ENCODE measurements at regions not wholly inside any gene's neighbourhood (a gene's known extent, or its start where the extent isn't known, plus 50 kb on each side); places are given as distances from the start of the nearest gene placed in this dataset.
"Not testable (repeated sequence)": the region's sequence is repeated elsewhere in the genome, so short reads cannot be mapped to it uniquely, and the experiment has no call there.

DNA sequence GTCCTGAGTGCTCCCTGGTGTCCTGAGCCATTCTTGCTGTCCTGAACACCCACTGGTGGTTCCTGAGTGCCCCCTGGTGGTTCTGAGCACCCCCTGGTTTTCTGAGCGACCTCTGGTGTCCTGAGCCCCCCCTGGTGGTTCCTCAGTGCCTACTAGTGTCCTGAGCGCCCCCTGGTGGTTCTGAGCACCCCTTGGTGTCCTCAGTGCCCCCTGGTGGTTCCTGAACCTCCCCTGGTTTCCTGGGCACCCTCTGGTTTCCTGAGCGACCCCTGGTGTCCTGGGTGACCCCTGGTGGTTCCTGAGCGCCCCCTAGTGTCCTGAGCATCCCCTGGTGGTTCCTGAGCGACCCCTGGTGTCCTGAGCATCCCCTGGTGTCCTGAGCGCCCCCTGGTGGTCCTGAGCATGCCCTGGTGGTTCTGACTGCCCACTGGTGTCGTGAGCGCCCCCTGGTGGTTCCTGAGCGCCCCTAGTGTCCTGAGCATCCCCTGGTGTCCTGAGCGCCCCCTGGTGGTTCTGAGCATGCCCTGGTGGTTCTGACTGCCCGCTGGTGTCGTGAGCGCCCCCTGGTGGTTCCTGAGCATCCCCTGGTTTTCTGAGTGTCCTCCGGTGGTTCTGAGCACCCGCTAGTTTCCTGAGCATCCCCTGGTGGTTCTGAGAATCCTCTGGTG is 473.1 kb downstream of the TMEM121 start:
- Histone ChIP-seq H3K4me3 (ENCODE audit: low read depth, low read length) (no peak overlapping the region), H3K27ac (no peak overlapping the region), H3K9me3 (ENCODE audit: severe bottlenecking) (peaks cover 7% of the 10 kb centered on the region), H3K36me3 (no peaks in the 10 kb centered on the region), H3K27me3 (ENCODE audit: insufficient read depth, low read depth, severe bottlenecking) (peaks cover 4% of the 10 kb centered on the region)
- TF ChIP-seq, protein P1, sequence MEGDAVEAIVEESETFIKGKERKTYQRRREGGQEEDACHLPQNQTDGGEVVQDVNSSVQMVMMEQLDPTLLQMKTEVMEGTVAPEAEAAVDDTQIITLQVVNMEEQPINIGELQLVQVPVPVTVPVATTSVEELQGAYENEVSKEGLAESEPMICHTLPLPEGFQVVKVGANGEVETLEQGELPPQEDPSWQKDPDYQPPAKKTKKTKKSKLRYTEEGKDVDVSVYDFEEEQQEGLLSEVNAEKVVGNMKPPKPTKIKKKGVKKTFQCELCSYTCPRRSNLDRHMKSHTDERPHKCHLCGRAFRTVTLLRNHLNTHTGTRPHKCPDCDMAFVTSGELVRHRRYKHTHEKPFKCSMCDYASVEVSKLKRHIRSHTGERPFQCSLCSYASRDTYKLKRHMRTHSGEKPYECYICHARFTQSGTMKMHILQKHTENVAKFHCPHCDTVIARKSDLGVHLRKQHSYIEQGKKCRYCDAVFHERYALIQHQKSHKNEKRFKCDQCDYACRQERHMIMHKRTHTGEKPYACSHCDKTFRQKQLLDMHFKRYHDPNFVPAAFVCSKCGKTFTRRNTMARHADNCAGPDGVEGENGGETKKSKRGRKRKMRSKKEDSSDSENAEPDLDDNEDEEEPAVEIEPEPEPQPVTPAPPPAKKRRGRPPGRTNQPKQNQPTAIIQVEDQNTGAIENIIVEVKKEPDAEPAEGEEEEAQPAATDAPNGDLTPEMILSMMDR (IDR thresholded peaks at IDR 0.05; ENCODE audit: low read depth, low read length) = peak; percentile 54
- DNase-seq = peak; percentile 56

DNA sequence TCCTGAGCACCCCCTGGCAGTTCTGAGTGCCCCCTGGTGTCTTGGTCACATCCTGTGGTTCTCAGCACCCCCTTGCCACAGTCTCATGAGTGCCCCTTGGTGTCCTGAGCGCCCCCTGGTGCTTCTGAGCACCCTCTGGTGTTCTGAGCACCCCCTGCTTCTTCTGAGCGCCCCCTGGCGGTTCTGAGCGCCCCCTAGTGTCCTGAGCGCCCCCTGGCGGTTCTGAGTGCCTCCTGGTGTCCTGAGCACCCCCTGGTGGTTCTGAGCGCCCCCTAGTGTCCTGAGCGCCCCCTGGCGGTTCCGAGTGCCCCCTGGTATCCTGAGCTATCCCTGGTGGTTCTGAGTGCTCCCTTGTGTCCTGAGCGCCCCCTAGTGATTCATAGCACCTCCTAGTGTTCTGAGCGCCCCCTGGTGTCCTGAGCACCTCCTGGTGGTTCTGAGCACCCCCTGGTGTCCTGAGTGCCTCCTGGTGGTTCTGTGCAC is 473.7 kb downstream of the TMEM121 start:
- not testable (repeated sequence) for H3K4me3 ChIP-seq (ENCODE audit: low read depth, low read length); H3K36me3 ChIP-seq; H3K27ac ChIP-seq

DNA sequence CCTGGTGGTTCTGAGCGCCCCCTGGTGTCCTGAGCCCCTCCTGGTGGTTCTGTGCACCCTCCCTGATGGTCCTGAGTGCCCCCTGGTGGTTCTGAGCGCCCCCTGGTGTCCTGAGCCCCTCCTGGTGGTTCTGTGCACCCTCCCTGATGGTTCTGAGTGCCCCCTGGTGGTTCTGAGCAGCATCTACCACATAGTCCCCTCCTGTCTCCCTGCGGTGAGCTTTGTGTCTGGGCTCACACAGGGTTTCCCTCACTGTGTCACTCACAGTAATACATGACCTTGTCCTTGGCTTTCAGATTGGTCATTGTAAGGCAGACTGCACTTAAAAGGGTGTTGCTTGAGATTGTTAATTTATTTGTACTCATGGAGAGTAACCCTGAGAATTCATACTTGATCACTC is 474.9 kb downstream of the TMEM121 start:
- H3K4me3 ChIP-seq (ENCODE audit: low read depth, low read length); H3K36me3 ChIP-seq; DNase-seq; H3K27ac ChIP-seq; H3K27me3 ChIP-seq (ENCODE audit: insufficient read depth, low read depth, severe bottlenecking); H3K9me3 ChIP-seq (ENCODE audit: severe bottlenecking): not testable (repeated sequence)
- TF ChIP-seq, protein P1 (IDR thresholded peaks at IDR 0.05; ENCODE audit: low read depth, low read length) = 0 out of 2 replicates have a peak, but pooled peaks have one; percentile 25

More for the DNA sequence above, 473.7 kb downstream of the TMEM121 start:
- not testable (repeated sequence) for H3K27me3 ChIP-seq (ENCODE audit: insufficient read depth, low read depth, severe bottlenecking); DNase-seq; H3K9me3 ChIP-seq (ENCODE audit: severe bottlenecking)

DNA sequence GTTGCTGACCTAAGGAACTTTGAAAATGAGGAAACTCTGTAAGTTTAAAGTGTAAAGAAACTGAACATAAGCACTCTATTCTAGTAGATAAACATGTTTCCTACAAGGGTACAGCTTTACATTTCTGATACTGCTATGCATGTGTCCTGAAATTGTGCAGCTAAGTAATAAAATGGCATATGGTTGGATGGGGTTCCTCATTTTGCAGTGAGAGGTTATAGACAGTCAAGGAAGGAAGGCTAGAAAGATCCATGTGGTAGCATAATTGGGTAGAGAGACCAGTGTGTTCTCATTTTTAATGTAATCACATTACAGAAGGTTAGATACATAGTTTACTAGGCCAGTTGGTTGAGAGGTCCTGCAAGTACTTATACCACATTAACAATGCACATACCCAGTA is 477.0 kb downstream of the TMEM121 start:
- TF ChIP-seq, protein P1 (IDR thresholded peaks at IDR 0.05; ENCODE audit: low read depth, low read length) = no peak
- no peaks in the 10 kb centered on the region for H3K36me3 ChIP-seq
- no peak overlapping the region for H3K4me3 ChIP-seq (ENCODE audit: low read depth, low read length)
- H3K9me3 ChIP-seq (ENCODE audit: severe bottlenecking) = peaks cover 7% of the 10 kb centered on the region
- H3K27me3 ChIP-seq (ENCODE audit: insufficient read depth, low read depth, severe bottlenecking) = peaks cover 4% of the 10 kb centered on the region
- no peak overlapping the region for H3K27ac ChIP-seq
- no peak for DNase-seq

DNA sequence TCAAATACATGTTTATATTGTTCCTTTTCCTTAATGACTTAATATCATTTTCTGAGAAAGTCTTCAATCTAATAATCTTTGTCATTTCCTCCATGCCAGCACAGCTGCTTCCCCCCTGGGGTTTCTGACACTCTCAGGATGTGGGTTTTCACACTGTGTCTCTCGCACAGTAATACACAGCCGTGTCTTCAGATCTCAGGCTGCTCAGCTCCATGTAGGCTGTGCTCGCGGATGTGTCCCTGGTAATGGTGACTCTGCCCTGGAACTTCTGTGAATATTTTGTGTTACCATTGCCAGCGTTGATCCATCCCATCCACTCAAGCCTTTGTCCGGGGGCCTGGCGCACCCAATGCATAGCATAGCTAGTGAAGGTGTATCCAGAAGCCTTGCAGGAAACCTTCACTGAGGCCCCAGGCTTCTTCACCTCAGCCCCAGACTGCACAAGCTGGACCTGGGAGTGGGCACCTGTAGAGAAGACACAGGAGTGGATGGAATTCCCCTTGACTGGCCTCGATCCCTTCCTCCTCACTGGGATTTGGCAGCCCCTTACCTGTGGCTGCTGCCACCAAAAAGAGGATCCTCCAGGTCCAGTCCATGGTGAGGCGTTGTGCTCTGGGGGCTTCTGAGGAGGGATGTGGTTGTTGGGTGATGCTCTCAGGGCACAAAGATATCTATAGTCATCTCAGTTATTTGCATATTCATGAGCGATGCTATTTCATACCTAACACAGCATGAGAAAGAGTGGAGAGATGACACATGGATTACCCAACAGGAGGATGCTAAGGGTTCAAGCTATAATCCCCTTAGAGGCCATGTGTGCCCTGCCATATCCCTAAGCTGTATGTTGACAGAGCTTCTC is 478.8 kb downstream of the TMEM121 start:
- not testable (repeated sequence) for DNase-seq; H3K36me3 ChIP-seq; H3K27ac ChIP-seq; H3K4me3 ChIP-seq (ENCODE audit: low read depth, low read length); H3K9me3 ChIP-seq (ENCODE audit: severe bottlenecking); H3K27me3 ChIP-seq (ENCODE audit: insufficient read depth, low read depth, severe bottlenecking)

DNA sequence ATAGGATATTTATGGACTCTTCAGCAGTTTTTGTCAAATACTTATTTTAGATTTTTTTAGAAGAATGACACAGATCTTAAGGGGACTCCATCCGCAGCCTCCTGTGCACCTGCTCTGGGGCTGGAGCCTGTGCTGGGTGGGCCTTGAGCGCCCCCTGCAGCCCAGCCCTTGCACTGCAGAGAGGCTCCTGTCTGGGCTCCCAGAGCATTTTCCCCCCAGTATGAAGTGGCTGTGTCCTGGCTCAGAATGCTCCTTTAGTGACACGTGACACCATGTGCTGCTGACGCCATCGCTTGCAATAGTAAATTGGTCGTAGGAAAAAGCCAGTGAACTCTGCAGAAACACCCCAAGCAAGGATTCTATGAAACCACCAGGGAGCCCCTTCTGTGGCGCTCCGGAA is 479.7 kb downstream of the TMEM121 start:
- not testable (repeated sequence) for DNase-seq; H3K9me3 ChIP-seq (ENCODE audit: severe bottlenecking); H3K36me3 ChIP-seq; H3K4me3 ChIP-seq (ENCODE audit: low read depth, low read length); H3K27ac ChIP-seq
- peaks cover 11% of the 10 kb centered on the region for H3K27me3 ChIP-seq (ENCODE audit: insufficient read depth, low read depth, severe bottlenecking)
- TF ChIP-seq, protein P1 (IDR thresholded peaks at IDR 0.05; ENCODE audit: low read depth, low read length) = peak; percentile 73

DNA sequence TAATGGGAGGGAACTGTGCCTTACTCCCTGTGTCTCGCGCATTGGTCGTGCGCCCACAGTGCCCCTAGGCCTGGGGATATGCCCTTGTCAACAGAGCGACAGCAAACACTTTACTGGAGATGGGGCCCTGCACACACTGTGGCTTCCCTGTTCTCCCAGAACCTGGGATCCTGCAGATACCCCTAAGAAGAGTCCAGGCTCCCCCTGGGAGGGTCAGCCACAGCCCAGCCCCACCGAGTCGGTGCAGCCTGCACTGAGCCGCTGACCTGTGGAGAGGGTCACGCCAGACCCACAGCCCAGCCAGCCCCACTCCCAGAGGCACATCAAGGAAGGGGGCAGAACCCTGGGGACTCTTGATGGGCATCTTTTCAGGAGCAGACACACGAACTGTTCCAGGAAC is 480.3 kb downstream of the TMEM121 start:
- not testable (repeated sequence) for H3K9me3 ChIP-seq (ENCODE audit: severe bottlenecking); H3K27ac ChIP-seq
- peaks cover 11% of the 10 kb centered on the region for H3K27me3 ChIP-seq (ENCODE audit: insufficient read depth, low read depth, severe bottlenecking)

More for the DNA sequence above, 480.3 kb downstream of the TMEM121 start:
- H3K36me3 ChIP-seq; H3K4me3 ChIP-seq (ENCODE audit: low read depth, low read length); DNase-seq: not testable (repeated sequence)
